A172 (cell line): ENCODE measurements at regions not wholly inside any gene's neighbourhood (a gene's known extent, or its start where the extent isn't known, plus 50 kb on each side); places are given as distances from the start of the nearest gene placed in this dataset.
"Not testable (repeated sequence)": the region's sequence is repeated elsewhere in the genome, so short reads cannot be mapped to it uniquely, and the experiment has no call there.

Experiments used
- DNase-seq: peaks from one replicate; pipeline ENCODE4 v3.0.0-alpha.2; 2015; ENCODE audit warnings: low spot score

- DNase-seq: no peak
Measured at GRCh38 chr1:187952446-187952845, 1123.7 kb downstream of the PLA2G4A start.

- DNase-seq: no peak
Measured at GRCh38 chr1:187956975-187957374, 1128.2 kb downstream of the PLA2G4A start.

- DNase-seq: no peak
Measured at GRCh38 chr1:187958207-187958606, 1129.5 kb downstream of the PLA2G4A start.

- DNase-seq: no peak
Measured at GRCh38 chr1:187959062-187959461, 1130.3 kb downstream of the PLA2G4A start.

GRCh38 chr1:187960125-187960638, 1131.4 kb downstream of the PLA2G4A start:
- DNase-seq: no peak

- DNase-seq: no peak
Measured at GRCh38 chr1:187961895-187962294, 1133.1 kb downstream of the PLA2G4A start.

GRCh38 chr1:187971851-187972250, 1143.1 kb downstream of the PLA2G4A start:
- DNase-seq: no peak

GRCh38 chr1:187977298-187977697, 1148.5 kb downstream of the PLA2G4A start:
- DNase-seq: no peak

GRCh38 chr1:187985145-187985896, 1156.6 kb downstream of the PLA2G4A start:
- DNase-seq: no peak

GRCh38 chr1:187985897-187986654, 1157.3 kb downstream of the PLA2G4A start:
- no peak for DNase-seq

GRCh38 chr1:187987236-187987776, 1158.6 kb downstream of the PLA2G4A start:
- DNase-seq: peak; percentile 22

GRCh38 chr1:187991944-187992343, 1163.2 kb downstream of the PLA2G4A start:
- DNase-seq: no peak

GRCh38 chr1:187996780-187997179, 1168.0 kb downstream of the PLA2G4A start:
- no peak for DNase-seq

GRCh38 chr1:187999973-188000372, 1171.2 kb downstream of the PLA2G4A start:
- no peak for DNase-seq

- not testable (repeated sequence) for DNase-seq
Measured at GRCh38 chr1:188003687-188004086, 1174.9 kb downstream of the PLA2G4A start.

GRCh38 chr1:188004849-188005248, 1176.1 kb downstream of the PLA2G4A start:
- no peak for DNase-seq

- no peak for DNase-seq
Measured at GRCh38 chr1:188006354-188006753, 1177.6 kb downstream of the PLA2G4A start.

GRCh38 chr1:188013222-188013849, 1184.6 kb downstream of the PLA2G4A start:
- DNase-seq: not testable (repeated sequence)

GRCh38 chr1:188017921-188018320, 1189.2 kb downstream of the PLA2G4A start:
- no peak for DNase-seq

- DNase-seq: no peak
Measured at GRCh38 chr1:188022661-188023060, 1193.9 kb downstream of the PLA2G4A start.

- no peak for DNase-seq
Measured at GRCh38 chr1:188023206-188023605, 1194.5 kb downstream of the PLA2G4A start.

GRCh38 chr1:188027613-188028012, 1198.9 kb downstream of the PLA2G4A start:
- DNase-seq: peak; percentile 88
